Left lung (tissue), 4 donors: ENCODE measurements at regions not wholly inside any gene's neighbourhood (a gene's known extent, or its start where the extent isn't known, plus 50 kb on each side); places are given as distances from the start of the nearest gene placed in this dataset.
"Not testable (repeated sequence)": the region's sequence is repeated elsewhere in the genome, so short reads cannot be mapped to it uniquely, and the experiment has no call there.

Experiments used
- ATAC-seq: fragments of 200-7000 bp; cut with Tn5 transposase; one replicate; pipeline ENCODE4 v1.9.1; 2020; ENCODE audit warnings: moderate library complexity
- DNase-seq, 4 donors: peaks; one replicate each; pipeline ENCODE4 v3.0.0-alpha.2; 2013 to 2020
- H3K27ac ChIP-seq, 2 donors: fragments of 200-600 bp; sonication (generic) in 1 of 2; one replicate each; pipeline versions ENCODE4 v1.5.0 to v1.8.0; 2020 to 2021
- H3K27me3 ChIP-seq, 2 donors: fragments of 200-600 bp; sonication (generic) in 1 of 2; one replicate each; pipeline versions ENCODE4 v1.5.0 to v1.8.0; 2020 to 2021
- H3K36me3 ChIP-seq, 2 donors: fragments of 200-600 bp; sonication (generic) in 1 of 2; one replicate each; pipeline versions ENCODE4 v1.5.0 to v1.8.0; 2020 to 2021
- H3K4me1 ChIP-seq, 2 donors: fragments of 200-600 bp; one replicate each; pipeline ENCODE4 v1.8.0; 2021
- H3K4me3 ChIP-seq, 2 donors: fragments of 200-600 bp; sonication (generic) in 1 of 2; one replicate each; pipeline versions ENCODE4 v1.5.0 to v1.8.0; 2020 to 2021; ENCODE audit warnings: mild to moderate bottlenecking in 1 of 2
- H3K9me3 ChIP-seq, 2 donors: fragments of 200-600 bp; sonication (generic) in 1 of 2; one replicate each; pipeline versions ENCODE4 v1.5.0 to v1.8.0; 2020 to 2021
- intact Hi-C, 2 donors: fragments of 100-400 bp; cut with DNase I; formaldehyde crosslinking; loops; one replicate each; pipeline versions ENCODE4 v1.11.2 to v1.14.2; 2022
- TF ChIP-seq, protein P1 (sequence below), 2 donors: fragments of 200-600 bp; sonication (generic) in 1 of 2; IDR thresholded peaks; one replicate each; pipeline versions ENCODE4 v1.5.0 to v1.8.0; 2021; ENCODE audit warnings: antibody characterized with exemption in 2 of 2
- donor health status: DM: no; HTN: yes; CAD: no.
- donor health status: DM: no; HTN: no; CAD: no.

DNA sequence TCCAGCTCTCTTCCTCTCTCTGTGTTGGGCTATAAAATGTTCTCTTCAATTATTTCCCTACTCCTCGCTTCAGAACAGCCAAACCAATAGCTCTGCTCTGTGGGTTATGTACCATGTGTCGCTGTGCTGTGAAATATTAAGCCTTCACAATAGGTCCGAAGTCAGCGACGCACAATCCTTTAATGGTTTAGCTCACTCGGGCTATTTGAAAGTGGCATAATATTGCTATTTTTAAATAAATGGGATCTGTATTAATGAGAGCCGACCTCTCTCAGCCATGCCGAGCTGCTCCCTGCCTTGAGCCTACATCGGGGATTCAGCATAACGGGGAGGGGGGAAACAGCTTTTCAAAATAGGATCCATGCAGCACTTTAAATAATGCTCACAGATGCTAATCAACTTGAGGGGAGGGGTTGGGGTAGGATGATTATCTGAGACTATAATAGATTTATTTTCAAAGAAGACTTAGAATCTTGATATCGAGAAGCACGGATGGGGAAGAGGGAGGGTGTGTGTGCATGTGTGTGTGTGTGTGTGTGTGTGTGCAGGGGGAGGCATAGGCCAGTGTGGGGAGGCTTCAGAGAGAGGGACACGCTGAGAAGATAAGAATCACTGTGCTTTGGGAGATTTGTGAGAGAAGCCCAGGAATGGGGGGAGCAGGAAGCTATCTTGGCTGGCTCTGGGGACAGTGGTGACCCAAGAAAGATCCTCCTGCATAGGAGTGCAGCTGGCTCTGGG lies 271.5 kb downstream of the NXPE2 start:
- Histone ChIP-seq H3K9me3 (peaks cover 0 to 7% of the 10 kb centered on the region in 2 donors), H3K4me3 (no peak overlapping the region), H3K36me3 (no peaks in the 10 kb centered on the region), H3K4me1 (no peaks in the 10 kb centered on the region), H3K27me3 (no peaks in the 10 kb centered on the region), H3K27ac (no peak overlapping the region)
- intact Hi-C loops = no loop called here
- DNase-seq = no peak
- TF ChIP-seq, protein P1, sequence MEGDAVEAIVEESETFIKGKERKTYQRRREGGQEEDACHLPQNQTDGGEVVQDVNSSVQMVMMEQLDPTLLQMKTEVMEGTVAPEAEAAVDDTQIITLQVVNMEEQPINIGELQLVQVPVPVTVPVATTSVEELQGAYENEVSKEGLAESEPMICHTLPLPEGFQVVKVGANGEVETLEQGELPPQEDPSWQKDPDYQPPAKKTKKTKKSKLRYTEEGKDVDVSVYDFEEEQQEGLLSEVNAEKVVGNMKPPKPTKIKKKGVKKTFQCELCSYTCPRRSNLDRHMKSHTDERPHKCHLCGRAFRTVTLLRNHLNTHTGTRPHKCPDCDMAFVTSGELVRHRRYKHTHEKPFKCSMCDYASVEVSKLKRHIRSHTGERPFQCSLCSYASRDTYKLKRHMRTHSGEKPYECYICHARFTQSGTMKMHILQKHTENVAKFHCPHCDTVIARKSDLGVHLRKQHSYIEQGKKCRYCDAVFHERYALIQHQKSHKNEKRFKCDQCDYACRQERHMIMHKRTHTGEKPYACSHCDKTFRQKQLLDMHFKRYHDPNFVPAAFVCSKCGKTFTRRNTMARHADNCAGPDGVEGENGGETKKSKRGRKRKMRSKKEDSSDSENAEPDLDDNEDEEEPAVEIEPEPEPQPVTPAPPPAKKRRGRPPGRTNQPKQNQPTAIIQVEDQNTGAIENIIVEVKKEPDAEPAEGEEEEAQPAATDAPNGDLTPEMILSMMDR (IDR thresholded peaks at IDR 0.05) = no peak
- ATAC-seq = no peak

DNA sequence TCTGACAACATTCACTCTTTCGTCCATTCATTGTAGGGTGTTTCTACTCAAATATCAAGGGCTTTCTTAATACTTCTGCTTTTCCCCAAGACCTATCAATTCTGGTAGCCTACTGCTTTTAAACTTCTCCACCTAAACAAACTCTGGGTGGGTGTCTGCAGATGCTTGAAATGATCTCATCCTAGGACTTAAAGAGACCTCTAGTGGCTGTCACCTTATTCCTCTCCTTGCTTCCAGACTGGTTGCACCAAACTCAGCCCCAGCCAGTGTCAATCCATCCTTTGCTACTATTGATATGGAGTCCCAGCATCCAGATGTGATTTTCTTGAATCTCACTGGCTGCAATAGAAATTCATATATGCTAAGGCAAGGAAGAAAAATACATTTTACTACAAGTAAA lies 274.7 kb downstream of the NXPE2 start:
- Histone ChIP-seq H3K4me3 (no peak overlapping the region), H3K27ac (no peak overlapping the region), H3K36me3 (no peaks in the 10 kb centered on the region), H3K27me3 (no peaks in the 10 kb centered on the region), H3K4me1 (no peaks in the 10 kb centered on the region), H3K9me3 (peaks cover 0 to 5% of the 10 kb centered on the region in 2 donors)
- intact Hi-C loops = no loop called here
- DNase-seq = no peak
- peak; percentile 26 for ATAC-seq
- TF ChIP-seq, protein P1 (IDR thresholded peaks at IDR 0.05) = no peak

DNA sequence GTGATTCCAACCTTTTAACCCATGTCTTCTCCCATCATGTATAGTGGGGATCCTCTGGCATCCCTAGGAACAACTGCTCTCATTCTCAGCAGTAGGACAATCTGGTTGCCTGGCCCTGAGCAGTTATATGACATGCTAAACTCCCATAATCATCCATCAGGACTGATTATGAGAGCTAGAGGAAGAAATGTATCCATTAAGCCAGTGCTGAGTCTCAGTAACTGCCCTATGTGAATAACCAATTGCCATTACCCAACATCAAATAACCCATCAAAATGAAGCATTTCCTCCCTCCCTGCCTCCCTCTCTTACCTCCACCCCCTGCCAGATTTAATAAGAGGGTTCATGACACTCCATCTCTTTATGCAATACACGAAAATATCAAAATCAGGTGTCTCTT lies 277.6 kb downstream of the NXPE2 start:
- Histone ChIP-seq H3K4me1 (no peaks in the 10 kb centered on the region), H3K27ac (no peak overlapping the region), H3K4me3 (no peak overlapping the region), H3K27me3 (no peaks in the 10 kb centered on the region), H3K9me3 (no peaks in the 10 kb centered on the region), H3K36me3 (no peaks in the 10 kb centered on the region)
- DNase-seq (no peak), ATAC-seq (no peak)
- intact Hi-C loops = no loop called here
- TF ChIP-seq, protein P1 (IDR thresholded peaks at IDR 0.05) = no peak

DNA sequence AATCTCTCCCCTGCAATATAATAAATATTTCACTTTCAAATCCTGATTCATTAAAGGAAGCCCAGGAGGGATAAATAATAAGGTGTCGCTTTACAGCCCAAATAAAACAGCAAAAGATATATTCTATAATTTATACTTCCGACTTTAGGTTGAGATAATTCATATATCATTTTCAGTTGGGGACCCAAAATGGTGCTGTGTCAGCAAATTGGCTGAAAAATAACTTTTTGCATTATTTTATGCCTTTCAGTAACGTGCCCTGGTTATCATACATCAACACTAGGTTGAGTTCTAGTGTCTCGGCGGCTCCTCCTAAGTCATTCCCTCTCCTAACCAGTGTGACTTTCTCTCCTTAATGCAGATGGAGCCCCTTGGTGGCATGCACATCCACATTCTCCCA lies 278.2 kb downstream of the NXPE2 start:
- DNase-seq (no peak), ATAC-seq (no peak)
- intact Hi-C loops = no loop called here
- Histone ChIP-seq H3K36me3 (no peaks in the 10 kb centered on the region), H3K4me3 (no peak overlapping the region), H3K4me1 (no peaks in the 10 kb centered on the region), H3K27me3 (no peaks in the 10 kb centered on the region), H3K9me3 (no peaks in the 10 kb centered on the region), H3K27ac (no peak overlapping the region)
- TF ChIP-seq, protein P1 (IDR thresholded peaks at IDR 0.05) = no peak

DNA sequence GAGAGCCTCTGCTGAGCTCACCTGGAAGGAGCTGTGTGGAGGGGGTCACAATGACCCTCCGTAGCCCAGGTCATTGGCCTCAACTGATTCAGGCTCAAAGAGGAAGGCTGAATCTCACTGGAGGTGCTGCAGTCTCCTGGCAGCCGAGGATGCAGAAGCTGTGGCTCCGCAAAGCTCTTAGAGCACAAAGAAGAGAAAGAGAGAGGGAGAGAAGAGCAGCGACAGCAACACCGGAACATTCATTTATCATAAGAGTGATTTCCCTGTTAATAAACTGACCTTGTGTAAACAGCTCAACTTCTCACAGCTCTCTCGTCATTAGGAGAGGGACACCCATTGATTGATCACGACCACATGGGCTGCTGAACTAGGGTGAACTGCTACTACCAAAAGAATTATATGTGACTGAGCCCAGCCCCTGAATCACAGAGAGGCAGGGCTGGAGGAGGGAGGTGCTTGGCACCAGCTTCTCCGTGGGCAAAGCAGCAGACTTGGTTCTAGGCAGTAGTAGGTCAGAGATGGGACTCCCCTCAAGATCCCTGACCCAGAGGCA lies 281.7 kb downstream of the NXPE2 start:
- Histone ChIP-seq H3K27me3 (no peaks in the 10 kb centered on the region), H3K27ac (no peak overlapping the region), H3K36me3 (no peaks in the 10 kb centered on the region), H3K9me3 (no peaks in the 10 kb centered on the region), H3K4me1 (no peaks in the 10 kb centered on the region), H3K4me3 (no peak overlapping the region)
- no peak for ATAC-seq
- intact Hi-C loops = no loop called here
- TF ChIP-seq, protein P1 (IDR thresholded peaks at IDR 0.05) = no peak
- no peak for DNase-seq

DNA sequence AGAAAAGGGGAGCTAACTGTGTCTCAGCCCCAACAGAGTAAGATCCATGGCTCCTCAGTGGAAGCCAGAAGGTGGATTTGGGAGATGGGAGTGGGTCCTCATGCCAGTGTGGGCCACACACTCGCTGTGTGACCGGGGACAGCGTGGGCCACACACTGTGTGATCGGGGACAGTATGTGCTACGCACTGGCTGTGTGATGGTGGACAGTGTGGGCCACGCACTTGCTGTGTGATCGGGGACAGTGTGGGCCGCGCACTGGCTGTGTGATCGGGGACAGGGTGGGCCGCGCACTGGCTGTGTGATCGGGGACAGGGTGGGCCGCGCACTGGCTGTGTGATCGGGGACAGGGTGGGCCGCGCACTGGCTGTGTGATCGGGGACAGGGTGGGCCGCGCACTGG lies 282.5 kb downstream of the NXPE2 start:
- DNase-seq = peak in 1 of 4 donors; percentile 37
- ATAC-seq, intact Hi-C loops, H3K27ac ChIP-seq, H3K9me3 ChIP-seq, H3K36me3 ChIP-seq, H3K4me1 ChIP-seq, H3K4me3 ChIP-seq, H3K27me3 ChIP-seq: not testable (repeated sequence)
